K562 (cell line): ENCODE measurements at regions not wholly inside any gene's neighbourhood (a gene's known extent, or its start where the extent isn't known, plus 50 kb on each side); places are given as distances from the start of the nearest gene placed in this dataset.

Experiments used
- ARID1B ChIP-seq: fragments of 450-650 bp; IDR thresholded peaks from 2 replicates; pipeline ENCODE4 v1.6.1; 2016; ENCODE audit warnings: antibody characterized with exemption, mild to moderate bottlenecking, inconsistent platforms
- ATF3 ChIP-seq, 2 experiments: fragments of 450-650 bp in 1 of 2; sonication (generic) in 1 of 2; formaldehyde crosslinking in 1 of 2; IDR thresholded peaks in 1 of 2; conservative IDR thresholded peaks in 1 of 2; 2 replicates each; pipeline versions ENCODE4 v1.6.1 to v1.8.1; 2016 to 2023; ENCODE audit warnings: mild to moderate bottlenecking in 2 of 2, moderate library complexity in 2 of 2, inconsistent platforms in 1 of 2, missing genetic modification reagents in 1 of 2
- CEBPG ChIP-seq, 3 experiments: fragments of 200-800 bp in 1 of 3; sonication (Bioruptor generic) in 1 of 3; sonication (generic) in 1 of 3; formaldehyde crosslinking in 1 of 3; IDR thresholded peaks in 2 of 3; conservative IDR thresholded peaks in 1 of 3; 2 replicates each; pipeline versions ENCODE4 v1.6.1 to v1.8.0; 2016 to 2022; ENCODE audit warnings: missing compliant biosample characterization in 2 of 3, missing genetic modification characterization in 2 of 3, mild to moderate bottlenecking in 1 of 3, missing genetic modification reagents in 1 of 3
- CHD4 ChIP-seq: fragments of 200-600 bp; sonication (generic); IDR thresholded peaks from 3 replicates; pipeline ENCODE4 v1.6.1; 2012; ENCODE audit warnings: low read depth, mild to moderate bottlenecking, mixed read lengths, low read length, inconsistent platforms; ENCODE audit not compliant: insufficient read depth, insufficient replicate concordance, poor library complexity, severe bottlenecking
- CXXC5 ChIP-seq: fragments of 250-450 bp; sonication (Bioruptor Pico); IDR thresholded peaks from 2 replicates; pipeline ENCODE4 v1.8.0; 2022; ENCODE audit warnings: inconsistent platforms, mild to moderate bottlenecking, moderate library complexity
- E2F4 ChIP-seq: sonication (generic); formaldehyde crosslinking; IDR thresholded peaks from 2 replicates; pipeline ENCODE4 v1.8.0; 2022; ENCODE audit warnings: mild to moderate bottlenecking, low read depth, missing genetic modification reagents
- ELF4 ChIP-seq: fragments of 450-650 bp; formaldehyde crosslinking; IDR thresholded peaks from 2 replicates; pipeline ENCODE4 v1.4.0; 2022; ENCODE audit warnings: missing genetic modification characterization
- HMG20B ChIP-seq: fragments of 250-450 bp; sonication (Bioruptor Pico); IDR thresholded peaks from 2 replicates; pipeline ENCODE4 v1.5.0; 2021; ENCODE audit warnings: mild to moderate bottlenecking
- KAT7 ChIP-seq: sonication (generic); formaldehyde crosslinking; IDR thresholded peaks from 2 replicates; pipeline ENCODE4 v1.8.0; 2022; ENCODE audit warnings: missing genetic modification reagents, mild to moderate bottlenecking, borderline replicate concordance
- KLF1 ChIP-seq: fragments of 450-650 bp; IDR thresholded peaks from 2 replicates; pipeline ENCODE4 v1.6.1; 2016; ENCODE audit warnings: missing genetic modification characterization, missing compliant biosample characterization
- RBM15 ChIP-seq: fragments of 200-400 bp; formaldehyde crosslinking; IDR thresholded peaks from 2 replicates; pipeline ENCODE4 v1.6.1; 2018; ENCODE audit warnings: mild to moderate bottlenecking, low read length, moderate library complexity; ENCODE audit not compliant: insufficient read depth
- RUNX1 ChIP-seq: sonication (generic); IDR thresholded peaks from 2 replicates; pipeline ENCODE4 v1.6.1; 2016; ENCODE audit warnings: antibody characterized with exemption, low read depth
- SAFB2 ChIP-seq: fragments of 200-400 bp; formaldehyde crosslinking; IDR thresholded peaks from 2 replicates; pipeline ENCODE4 v1.6.1; 2018; ENCODE audit warnings: borderline replicate concordance, low read length, low read depth, moderate library complexity; ENCODE audit not compliant: severe bottlenecking
- SP2 ChIP-seq: IDR thresholded peaks from 2 replicates; pipeline ENCODE4 v1.6.1; 2011; ENCODE audit warnings: mild to moderate bottlenecking, low read depth, low read length, moderate library complexity; ENCODE audit not compliant: poor library complexity, severe bottlenecking; ENCODE audit errors: extremely low read depth
- USF2 ChIP-seq: sonication (generic); formaldehyde crosslinking; IDR thresholded peaks from 2 replicates; pipeline ENCODE4 v1.5.0; 2020; ENCODE audit warnings: missing genetic modification reagents
- ZBTB26 ChIP-seq: fragments of 450-650 bp; formaldehyde crosslinking; IDR thresholded peaks from 2 replicates; pipeline ENCODE4 v1.4.0; 2022; ENCODE audit warnings: missing genetic modification characterization
- ZNF121 ChIP-seq: sonication (generic); formaldehyde crosslinking; conservative IDR thresholded peaks from 2 replicates; pipeline ENCODE4 v1.8.0; 2022; ENCODE audit warnings: missing genetic modification reagents
- ZNF184 ChIP-seq: sonication (generic); formaldehyde crosslinking; IDR thresholded peaks from 2 replicates; pipeline ENCODE4 v1.5.0; 2020; ENCODE audit warnings: missing genetic modification reagents
- ZNF668 ChIP-seq: fragments of 250-450 bp; sonication (Bioruptor Pico); IDR thresholded peaks from 2 replicates; pipeline ENCODE4 v1.8.0; 2022; ENCODE audit warnings: mild to moderate bottlenecking, inconsistent platforms

GRCh38 chr11:69918938-69919650, 99.9 kb upstream of the FGF3 start (continued):
- TF ChIP-seq ZNF184 (CRISPR knock-in tag) (no peak), SAFB2 (no peak), E2F4 (CRISPR knock-in tag) (no peak), KLF1 (tag) (no peak), CXXC5 (CRISPR knock-in tag) (0 out of 2 replicates have a peak, but pooled peaks have one; percentile 28), ZBTB26 (CRISPR knock-in tag) (no peak), ELF4 (CRISPR knock-in tag) (no peak), RBM15 (no peak), HMG20B (CRISPR knock-in tag) (no peak), CEBPG (CRISPR knock-in tag; IDR thresholded peaks at IDR 0.05) (no peak; the same call in none of the 2 replicates), CEBPG (tag; conservative IDR thresholded peaks at IDR 0.05 in 1 of 2, IDR thresholded peaks at IDR 0.05 in 1 of 2) (peak in 1 of 2 experiments; percentile 98; a peak in 3 of 4 replicates), SP2 (no peak), ARID1B (no peak), ATF3 (IDR thresholded peaks at IDR 0.05) (no peak), ATF3 (CRISPR knock-in tag; conservative IDR thresholded peaks at IDR 0.05) (no peak), USF2 (no peak), ZNF668 (no peak), CHD4 (no peak), KAT7 (CRISPR knock-in tag) (no peak), RUNX1 (no peak), ZNF121 (CRISPR knock-in tag) (no peak)
